GM12873 (cell line): ENCODE measurements at regions not wholly inside any gene's neighbourhood (a gene's known extent, or its start where the extent isn't known, plus 50 kb on each side); places are given as distances from the start of the nearest gene placed in this dataset.

Experiments
- CTCF ChIP-seq: IDR thresholded peaks from 2 replicates; pipeline ENCODE4 v1.5.1; 2012; ENCODE audit warnings: low read depth, mild to moderate bottlenecking, moderate library complexity, low read length, control low read depth; ENCODE audit not compliant: insufficient read depth; ENCODE audit errors: missing control alignments

DNA sequence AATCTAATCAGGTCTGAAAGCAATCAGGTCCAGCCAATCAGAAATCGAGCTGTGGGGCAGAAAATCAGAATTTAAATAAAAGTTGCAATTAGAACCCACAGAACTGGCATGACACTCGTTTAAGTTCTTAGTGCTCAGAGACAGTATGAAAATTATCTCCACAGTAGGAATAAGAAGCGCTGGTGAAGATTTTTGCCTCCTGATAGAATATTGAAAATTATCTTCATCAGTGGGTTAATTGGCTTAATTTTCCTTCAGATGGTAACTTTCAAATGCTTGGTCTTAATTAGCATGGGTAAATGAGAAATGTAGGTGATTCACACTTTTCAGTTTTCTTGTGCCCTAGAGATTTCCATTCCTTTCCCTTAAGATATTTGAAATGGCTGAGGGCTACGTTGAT is 109.1 kb upstream of the MDFIC2 start:
- TF ChIP-seq CTCF = no peak

- no peak for TF ChIP-seq CTCF
These were observed 96.6 kb upstream of the MDFIC2 start for GRCh38 chr3:70409018-70409417.

DNA sequence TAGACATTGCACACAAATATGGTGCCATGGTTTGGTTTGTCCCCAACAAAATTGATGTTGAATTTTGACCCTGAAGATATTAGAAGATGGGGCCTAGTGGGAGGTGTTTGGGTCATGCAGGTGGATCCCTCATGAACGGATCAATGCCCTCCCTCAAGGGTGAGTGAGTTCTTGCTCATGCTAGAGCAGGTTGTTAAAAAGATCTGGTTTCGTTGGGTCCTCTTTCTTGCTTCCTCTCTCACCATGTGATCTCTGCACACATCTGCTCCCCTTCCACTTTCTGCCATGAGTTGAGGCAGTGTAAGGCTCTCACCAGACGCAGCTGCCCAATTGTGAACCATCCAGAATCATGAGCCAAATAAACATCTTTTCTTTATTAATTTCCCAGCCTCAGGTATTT is 87.8 kb upstream of the MDFIC2 start:
- no peak for TF ChIP-seq CTCF

DNA sequence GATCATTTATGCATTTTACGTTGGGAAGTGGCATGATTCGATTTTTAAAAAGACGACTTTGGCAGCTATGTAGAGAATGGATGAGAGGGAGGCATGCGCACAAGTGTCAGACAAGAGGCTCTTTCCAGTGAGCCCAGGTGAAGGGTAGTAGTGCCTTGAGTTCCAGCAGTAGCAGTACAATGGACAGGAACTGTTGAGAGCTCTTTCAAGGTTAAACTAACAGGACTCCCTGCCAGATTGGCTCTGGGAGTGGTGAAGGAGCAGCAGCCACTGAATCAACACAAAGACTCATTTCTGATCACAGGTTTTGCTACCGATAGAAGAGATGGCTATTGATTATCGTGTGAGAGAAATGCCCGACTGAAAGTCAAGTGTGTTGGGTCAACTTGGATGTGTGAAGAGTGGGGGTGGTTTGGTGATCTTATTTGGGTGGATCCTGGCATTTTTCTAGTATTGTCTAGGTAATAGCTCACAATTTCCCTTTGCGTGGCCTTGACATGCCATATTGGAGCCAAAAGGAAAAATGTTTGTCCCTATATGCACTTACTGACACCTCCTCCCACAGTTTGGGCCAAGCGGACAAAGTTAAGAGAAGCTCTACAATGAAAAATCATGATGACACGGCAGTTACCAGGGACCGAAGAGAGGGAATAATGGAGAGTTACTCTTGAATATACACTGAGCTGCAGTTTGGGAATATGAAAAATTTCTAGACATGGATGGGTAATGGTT is 81.6 kb upstream of the MDFIC2 start:
- no peak for TF ChIP-seq CTCF

DNA sequence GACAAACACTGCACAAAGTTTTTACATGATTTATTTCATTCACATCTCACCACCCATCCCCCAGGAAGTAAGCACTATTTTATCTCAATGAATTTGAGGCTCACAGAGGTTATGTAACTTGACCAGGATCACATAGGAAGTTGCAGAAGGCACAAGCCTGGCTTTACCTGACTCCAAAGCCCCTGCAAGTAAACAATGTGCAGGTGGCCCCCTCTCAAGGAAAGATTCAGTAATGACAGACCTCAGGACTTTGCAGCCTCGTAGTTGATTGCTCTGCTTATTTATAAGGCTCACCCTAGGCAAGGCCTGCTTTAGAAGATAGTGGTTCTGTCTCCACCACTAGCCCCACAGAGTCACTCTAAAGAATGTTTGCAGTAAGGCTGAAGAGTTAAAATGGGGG is 79.8 kb upstream of the MDFIC2 start:
- no peak for TF ChIP-seq CTCF

GRCh38 chr3:70387889-70388288 is 75.5 kb upstream of the MDFIC2 start:
- no peak for TF ChIP-seq CTCF

GRCh38 chr3:70386846-70387245 is 74.4 kb upstream of the MDFIC2 start:
- TF ChIP-seq CTCF = no peak
